Activated CD8-positive, alpha-beta memory T cell treated with anti-CD3 and anti-CD28 coated beads, Interleukin-2, amount 50 U/mL, for 1 hour (primary cell): ENCODE measurements at regions not wholly inside any gene's neighbourhood (a gene's known extent, or its start where the extent isn't known, plus 50 kb on each side); places are given as distances from the start of the nearest gene placed in this dataset.
"Not testable (repeated sequence)": the region's sequence is repeated elsewhere in the genome, so short reads cannot be mapped to it uniquely, and the experiment has no call there.

Source experiments
- DNase-seq: peaks from one replicate; pipeline ENCODE4 v3.0.0-alpha.2; 2020; ENCODE audit errors: extremely low read depth

- DNase-seq: no peak
These were observed 505.3 kb upstream of the ZNF608 start for GRCh38 chr5:125251703-125252102.

- not testable (repeated sequence) for DNase-seq
These were observed 507.2 kb upstream of the ZNF608 start for GRCh38 chr5:125253634-125254033.

GRCh38 chr5:125254267-125254666 is 507.8 kb upstream of the ZNF608 start:
- no peak for DNase-seq

GRCh38 chr5:125256296-125256695 is 509.9 kb upstream of the ZNF608 start:
- DNase-seq: no peak

GRCh38 chr5:125257057-125257972 is 510.9 kb upstream of the ZNF608 start:
- DNase-seq: no peak

GRCh38 chr5:125257997-125258396 is 511.6 kb upstream of the ZNF608 start:
- DNase-seq: no peak

- no peak for DNase-seq
These were observed 512.2 kb upstream of the ZNF608 start for GRCh38 chr5:125258615-125259014.

GRCh38 chr5:125261505-125262250 is 515.2 kb upstream of the ZNF608 start:
- DNase-seq: no peak

GRCh38 chr5:125262782-125263181 is 516.3 kb upstream of the ZNF608 start:
- no peak for DNase-seq

DNA sequence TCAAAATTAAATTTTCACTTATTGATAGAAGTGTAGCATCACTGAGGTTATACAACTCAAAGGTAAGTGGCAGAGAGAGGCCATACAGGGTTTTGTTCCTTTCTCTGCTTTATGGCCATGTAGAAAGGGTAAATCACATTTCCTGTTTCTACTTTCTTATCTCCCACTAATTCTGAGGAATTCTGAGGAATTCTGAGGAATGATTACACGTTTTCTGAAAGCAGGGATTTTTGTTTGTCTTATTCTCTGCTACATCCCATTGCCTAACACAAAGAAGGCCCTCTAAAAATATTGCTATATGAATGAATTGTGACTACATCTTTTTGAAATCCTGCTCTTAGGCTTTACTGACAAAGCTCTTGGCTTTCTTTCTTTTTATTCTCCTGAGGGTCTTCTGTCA is 516.9 kb upstream of the ZNF608 start:
- no peak for DNase-seq

- DNase-seq: no peak
These were observed 519.7 kb upstream of the ZNF608 start for GRCh38 chr5:125266106-125266505.

- no peak for DNase-seq
These were observed 521.3 kb upstream of the ZNF608 start for GRCh38 chr5:125267636-125268248.

DNA sequence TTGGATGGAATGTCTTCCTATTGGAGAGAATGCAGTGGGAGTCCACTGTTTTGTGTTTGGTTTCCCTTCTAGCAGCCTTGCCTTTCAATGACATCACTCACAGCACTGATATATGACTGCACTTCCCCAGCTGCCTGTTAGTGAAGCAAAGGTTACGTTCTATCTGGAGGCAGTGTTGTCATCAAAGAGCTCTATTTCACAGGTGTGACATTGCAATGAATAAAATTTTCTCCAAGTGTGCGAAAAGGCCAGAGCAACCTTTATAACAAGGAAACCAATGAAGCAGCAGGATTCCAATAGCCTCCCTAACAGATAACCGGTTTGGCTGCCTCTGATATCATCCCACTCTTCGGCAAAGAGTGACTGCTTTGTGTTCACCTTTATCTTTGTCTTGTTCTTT is 523.5 kb upstream of the ZNF608 start:
- no peak for DNase-seq

DNA sequence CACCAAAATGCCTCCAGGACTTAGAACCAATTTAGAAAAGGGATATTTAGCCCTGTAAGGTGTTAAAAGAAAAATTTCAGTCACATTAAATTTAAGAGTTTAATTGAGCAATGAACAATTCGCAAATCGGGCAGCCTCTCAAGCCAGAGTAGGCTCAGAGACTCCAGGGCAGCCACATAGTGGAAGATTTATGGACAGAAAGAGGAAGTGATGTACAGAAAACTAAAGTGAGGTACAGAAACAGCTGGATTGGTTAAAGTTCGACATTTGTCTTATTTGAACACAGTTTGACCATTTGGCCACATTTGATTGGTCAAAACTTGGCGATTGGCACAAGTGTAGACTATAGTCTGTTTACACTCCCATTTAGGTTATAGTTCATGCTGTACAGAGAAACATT is 525.9 kb upstream of the ZNF608 start:
- no peak for DNase-seq

- DNase-seq: no peak
These were observed 527.8 kb upstream of the ZNF608 start for GRCh38 chr5:125274211-125274610.

DNA sequence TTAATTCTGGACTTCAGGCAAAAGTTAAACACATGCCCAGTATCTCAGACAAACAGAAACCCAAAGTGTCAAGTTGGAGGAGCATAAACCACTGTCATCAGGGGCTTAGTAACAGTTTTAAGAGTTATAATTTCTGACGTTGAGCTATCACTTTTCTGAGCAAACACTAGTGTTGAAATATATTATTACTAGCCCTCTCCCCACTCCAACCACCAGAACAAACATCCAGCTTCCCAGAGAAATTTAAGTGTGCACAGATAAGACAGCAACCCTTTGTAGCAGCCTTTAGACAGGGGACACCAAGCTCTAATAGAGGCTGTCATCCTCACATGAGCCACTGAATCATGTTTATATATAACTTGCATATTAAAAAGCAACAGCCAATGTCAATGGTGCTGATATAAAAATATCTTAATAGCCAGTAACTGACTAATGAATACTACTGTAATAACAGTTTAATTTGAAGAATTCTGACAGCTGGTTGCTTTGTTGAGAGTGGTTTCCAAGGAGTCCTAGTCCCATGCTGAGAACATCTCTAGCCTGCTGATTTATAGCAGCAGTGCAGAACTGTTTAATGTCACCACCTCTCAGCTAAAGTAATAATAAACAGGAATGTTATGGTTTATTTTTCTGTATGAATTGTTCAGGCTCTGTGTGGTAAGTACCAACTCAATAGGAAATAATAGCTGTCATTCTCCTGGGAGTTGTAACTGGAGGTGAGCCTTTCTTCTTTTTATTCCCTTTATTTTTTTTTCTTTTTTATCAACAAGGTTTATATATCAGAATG is 528.7 kb upstream of the ZNF608 start:
- no peak for DNase-seq

DNA sequence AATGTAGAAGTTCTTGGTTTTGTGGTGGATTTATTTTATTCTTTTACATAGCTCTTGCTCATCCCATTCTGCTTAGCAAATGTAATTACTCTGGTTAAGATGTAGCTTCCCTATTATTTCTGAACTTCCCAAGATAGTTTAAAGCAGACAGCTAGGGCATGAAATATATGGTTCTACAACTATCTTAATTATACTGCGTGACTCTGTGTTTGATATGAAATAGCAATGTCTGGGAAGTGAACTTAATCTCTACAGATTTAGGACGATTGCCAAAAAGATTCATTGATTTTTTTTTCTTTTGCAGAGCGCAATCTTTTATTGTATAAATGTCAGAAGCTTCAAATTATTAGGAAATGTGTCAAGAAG is 529.3 kb upstream of the ZNF608 start:
- DNase-seq: no peak

DNA sequence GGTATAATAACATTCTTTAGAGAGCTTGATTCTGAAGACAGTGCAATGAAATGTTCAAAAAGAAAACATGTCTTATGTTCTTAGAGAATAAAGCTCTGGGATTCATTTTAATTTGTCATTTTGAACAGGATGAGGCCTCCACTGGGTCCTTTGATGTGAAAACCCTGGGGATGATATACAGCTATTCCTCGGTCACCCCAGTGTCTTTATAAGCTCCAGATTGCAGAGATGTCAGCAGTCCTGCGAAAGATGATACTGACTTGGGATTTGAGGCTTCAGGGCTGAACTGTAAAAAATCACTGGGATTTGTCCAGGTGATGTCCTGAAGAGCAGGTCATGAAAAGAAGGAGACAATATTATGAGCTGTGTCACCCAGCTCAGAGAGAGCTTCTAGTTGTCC is 529.7 kb upstream of the ZNF608 start:
- DNase-seq: no peak

GRCh38 chr5:125277494-125278154 is 531.2 kb upstream of the ZNF608 start:
- DNase-seq: no peak

DNA sequence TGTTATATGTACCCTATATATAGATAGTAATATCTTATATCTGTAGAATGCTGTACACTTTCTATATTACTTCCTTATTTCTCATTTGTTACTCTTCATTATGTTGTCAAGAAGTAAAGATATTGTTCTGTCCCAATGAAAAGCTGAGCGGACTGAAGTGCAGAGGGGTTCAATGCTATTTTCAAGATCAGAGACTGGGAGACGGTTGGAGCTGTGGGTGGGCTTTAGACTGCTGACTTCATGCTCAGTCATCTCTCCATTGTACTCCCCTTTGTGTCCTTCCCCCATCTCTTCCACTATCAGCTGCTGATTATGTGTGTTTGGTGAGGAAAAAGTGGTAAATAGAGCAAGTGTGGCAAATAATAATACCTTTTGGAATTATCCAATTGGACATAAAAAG is 532.3 kb upstream of the ZNF608 start:
- no peak for DNase-seq

- DNase-seq: no peak
These were observed 535.2 kb upstream of the ZNF608 start for GRCh38 chr5:125281667-125282066.
